ENCODE measurements at regions not wholly inside any gene's neighbourhood (a gene's known extent, or its start where the extent isn't known, plus 50 kb on each side); places are given as distances from the start of the nearest gene placed in this dataset.

DNA sequence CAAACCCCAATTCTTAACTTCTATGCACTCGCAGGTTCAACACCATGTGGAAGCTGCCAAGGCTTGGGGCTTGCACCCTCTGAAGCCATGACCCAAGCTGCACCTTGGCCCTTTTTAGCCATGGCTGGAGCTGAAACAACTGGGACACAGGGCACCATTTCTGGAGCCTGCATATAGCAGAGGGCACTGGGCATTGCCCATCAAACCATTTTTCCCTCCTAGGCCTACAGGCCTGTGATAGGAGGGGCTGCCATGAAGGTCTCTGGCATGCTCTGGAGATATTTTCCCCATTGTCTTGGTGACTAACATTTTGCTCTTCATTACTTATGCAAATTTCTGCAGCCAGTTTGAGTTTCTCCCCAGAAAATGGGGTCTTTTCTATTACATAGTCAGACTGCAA, 484.7 kb downstream of the EPHA7 start:
- DNase-seq = no peak

- DNase-seq = no peak
Observed at GRCh38 chr6:92930171-92930570, 489.2 kb downstream of the EPHA7 start.

DNA sequence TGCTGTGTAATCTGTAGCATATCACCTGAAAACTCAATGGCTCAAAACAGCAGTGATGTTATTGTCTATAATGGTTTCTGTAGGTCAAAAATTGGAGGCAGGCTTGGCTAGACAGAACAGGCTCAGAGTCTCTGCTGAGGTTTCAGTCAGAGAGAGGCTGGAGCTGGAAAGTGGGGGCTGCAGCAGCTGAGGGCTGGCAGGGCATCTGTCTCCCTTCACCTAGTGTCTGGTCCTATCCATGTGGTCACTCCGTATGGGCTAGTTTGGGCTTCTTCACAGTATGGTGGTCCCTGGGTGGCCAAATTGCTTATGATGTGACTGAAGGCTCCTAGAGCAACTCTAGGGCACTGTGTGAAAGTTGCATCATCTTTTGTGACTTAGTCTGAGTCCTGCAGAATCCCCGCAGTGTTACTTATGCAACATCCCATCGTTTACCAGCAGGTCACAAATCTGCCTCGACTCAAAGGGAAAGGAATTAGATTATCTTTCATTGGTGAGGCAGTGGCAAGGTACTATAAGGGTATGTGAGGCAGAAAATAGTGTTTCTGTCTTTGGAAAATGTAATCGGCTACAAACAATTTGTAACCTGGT, 497.0 kb downstream of the EPHA7 start:
- DNase-seq = no peak

- no peak for DNase-seq
Observed at GRCh38 chr6:92915466-92915865, 503.9 kb downstream of the EPHA7 start.

DNA sequence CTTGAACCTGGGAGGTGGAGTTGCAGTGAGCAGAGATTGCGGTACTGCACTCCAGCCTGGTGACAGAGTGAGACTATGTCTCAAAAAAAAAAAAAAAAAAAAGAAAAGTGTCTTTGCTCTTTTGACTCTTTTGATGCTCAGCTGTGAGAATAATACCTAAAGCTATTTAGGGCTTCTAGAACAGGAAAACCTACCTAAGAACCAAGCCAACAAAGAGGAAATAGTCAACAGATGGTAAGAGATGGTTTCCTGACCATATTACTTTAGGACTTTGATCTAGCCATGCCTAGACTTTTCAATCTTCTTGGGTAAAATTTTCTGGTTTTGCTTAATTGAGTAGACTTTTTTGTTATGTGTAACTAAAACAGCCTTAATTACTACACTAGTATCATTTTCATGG, 508.1 kb downstream of the EPHA7 start:
- no peak for DNase-seq

DNA sequence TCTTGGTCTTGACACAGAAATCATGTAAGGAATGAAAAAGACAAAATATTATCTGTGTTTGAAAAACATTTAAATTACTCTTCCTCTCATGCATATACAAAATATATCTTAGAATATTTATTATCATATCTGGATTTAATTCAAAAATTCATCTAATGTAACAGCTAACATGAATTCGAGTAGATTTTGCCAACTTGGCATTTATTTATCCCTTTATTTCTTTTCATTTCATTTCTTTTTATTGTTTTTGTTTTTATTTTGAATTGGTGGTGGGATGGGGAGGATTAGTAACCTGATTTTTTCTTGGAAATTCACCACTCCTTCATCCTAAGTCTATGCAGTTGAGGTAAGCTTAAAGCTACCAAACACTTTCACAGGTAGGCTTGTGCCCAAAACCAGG, 508.7 kb downstream of the EPHA7 start:
- DNase-seq = no peak

DNA sequence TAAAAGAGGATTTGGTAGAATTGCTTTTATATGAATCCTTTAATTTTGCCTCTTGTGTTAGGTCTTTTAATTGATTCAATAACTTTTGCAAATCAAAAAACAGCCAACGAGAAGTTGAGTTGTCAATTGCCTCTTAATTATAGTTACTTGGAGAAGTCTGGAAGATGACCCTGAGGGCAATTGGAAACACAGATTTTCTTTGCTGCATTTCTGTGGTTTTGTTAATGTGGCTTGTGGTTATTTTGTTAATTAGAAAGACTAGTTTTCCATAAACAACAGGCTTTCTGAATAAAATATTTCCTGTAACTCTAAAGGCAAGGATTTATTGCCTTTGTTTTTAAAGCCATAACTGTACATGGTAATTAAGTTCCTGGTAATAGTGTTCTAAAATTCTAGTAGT, 513.0 kb downstream of the EPHA7 start:
- DNase-seq = no peak

DNA sequence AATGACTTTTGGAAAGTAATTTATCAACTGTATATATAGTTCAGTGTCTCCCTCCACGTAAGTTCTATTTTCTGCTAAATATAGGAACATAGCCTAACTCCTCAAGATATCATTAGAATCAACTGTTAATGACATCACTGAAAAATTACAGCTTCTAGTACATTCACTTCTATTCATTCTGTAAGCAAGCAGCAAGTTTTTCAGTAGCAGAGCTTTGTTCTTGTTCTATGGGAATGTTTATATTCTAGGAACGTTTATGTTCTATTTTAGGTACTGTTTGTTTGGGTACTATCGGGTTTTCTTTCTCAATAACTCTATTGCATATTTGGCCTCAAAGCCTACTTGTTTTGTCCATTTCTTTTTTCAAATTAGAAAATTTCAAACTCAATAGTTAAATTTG, 525.6 kb downstream of the EPHA7 start:
- DNase-seq = no peak

DNA sequence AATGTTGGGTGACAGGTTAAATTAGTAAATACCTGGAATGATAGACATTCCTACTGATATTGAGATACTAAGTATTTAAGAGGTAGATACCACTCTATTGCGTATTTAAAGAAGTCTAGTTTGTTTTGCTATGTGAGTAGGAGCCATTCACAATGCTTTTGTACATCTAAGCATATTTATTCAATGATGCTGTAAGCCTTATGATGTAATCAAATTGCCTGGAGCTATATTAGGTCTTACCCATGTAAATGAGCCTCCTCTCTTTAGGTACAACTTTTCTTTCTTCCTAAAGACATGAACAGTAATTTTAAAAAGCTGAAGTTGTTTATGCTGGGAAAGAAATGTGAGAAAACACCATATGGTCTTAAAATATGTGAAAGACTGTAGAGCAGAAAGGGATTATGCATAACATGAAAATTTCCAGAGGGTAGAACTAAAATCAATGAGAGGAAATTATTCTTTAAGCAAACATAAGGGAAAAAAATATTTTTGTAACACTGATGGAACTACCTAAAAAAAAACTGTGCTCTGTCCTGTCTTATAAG, 526.7 kb downstream of the EPHA7 start:
- DNase-seq = peak; percentile 1

DNA sequence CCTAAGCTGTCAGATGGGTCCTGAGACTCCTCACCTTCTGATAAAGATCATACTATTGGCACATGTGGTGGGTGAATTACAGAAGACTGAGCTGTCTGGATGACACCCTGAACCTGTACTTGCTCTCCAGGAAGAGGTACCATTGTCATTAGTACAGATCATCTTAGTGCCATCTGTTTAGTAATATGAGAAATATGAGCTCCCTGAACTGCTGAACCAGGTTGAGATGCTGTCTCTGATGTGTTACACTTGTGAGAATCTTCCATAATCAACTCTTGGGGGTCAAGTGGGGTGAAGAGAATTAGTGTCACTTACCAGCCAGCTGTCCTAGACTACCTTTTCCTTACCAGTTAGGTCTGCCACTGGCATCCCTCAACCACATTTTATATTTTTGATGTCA, 531.0 kb downstream of the EPHA7 start:
- DNase-seq = no peak

DNA sequence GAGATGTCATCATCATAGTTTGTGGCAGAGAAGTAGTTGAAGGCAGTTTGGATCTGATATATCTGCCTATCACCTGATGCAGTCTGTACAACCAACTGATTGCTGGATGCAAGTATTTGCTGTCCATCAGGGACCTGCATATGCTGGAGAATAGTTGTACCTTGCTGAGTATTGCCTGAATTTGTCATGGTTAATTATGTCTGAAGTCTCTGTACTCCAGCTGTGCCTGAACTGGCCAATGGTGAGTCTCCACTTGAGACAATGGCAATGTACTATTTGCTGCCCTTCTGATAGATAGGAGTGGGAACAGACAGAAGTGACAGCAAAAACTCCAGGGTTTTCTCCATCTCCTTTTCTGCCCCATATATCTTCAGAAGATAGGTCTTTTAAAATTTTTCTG, 531.5 kb downstream of the EPHA7 start:
- DNase-seq = no peak

DNA sequence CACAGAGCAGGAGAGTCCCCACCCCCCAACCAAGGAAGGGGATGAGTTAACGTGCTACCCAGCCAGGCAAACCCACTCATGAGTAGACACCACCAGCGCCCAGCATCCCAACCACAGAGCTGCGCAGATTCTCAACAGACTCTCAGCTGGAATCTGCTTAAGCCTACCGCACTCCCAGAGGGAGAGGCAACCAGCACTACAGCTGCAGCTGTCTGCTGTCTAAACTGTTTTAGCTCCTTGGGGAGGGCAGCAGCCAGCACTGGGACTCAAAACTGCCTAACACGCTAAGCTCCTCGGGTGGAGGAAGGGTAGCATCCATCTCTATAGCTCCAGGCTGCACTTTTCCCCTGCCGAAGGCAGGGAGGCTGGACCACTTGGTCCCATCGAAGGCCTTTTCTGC, 539.8 kb downstream of the EPHA7 start:
- DNase-seq = no peak

DNA sequence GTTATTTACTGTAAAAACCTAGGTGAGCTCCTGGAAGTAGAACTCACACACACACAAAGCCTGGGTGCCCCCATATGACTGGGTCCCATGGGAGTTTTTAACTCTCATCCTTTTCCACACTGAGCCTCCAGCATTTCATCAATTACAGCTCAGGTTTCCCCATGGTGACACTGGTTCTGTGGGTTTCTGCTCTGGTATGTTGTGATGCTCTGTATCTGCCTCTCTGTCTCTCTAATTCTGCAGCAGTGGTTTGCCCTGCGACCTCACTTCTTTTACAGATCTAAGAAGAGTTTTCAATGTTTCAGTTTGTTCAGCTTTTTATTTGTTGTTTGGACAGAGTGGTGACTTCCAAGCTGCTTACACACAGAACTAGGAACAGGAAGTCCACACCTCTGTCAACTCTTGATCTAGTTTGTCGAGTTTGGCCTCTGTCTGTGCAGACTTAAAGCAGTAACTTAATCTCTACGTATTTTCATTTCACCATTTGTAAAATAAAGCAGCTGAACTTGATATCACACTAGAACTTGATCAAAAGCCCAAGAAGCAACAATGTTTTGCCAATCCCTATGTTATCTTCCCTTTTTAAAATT, 554.3 kb downstream of the EPHA7 start:
- DNase-seq = no peak

GRCh38 chr6:92849636-92850035, 569.7 kb downstream of the EPHA7 start:
- no peak for DNase-seq

- DNase-seq = no peak
Observed at GRCh38 chr6:92848901-92849300, 570.5 kb downstream of the EPHA7 start.

- no peak for DNase-seq
Observed at GRCh38 chr6:92848459-92848858, 570.9 kb downstream of the EPHA7 start.

DNA sequence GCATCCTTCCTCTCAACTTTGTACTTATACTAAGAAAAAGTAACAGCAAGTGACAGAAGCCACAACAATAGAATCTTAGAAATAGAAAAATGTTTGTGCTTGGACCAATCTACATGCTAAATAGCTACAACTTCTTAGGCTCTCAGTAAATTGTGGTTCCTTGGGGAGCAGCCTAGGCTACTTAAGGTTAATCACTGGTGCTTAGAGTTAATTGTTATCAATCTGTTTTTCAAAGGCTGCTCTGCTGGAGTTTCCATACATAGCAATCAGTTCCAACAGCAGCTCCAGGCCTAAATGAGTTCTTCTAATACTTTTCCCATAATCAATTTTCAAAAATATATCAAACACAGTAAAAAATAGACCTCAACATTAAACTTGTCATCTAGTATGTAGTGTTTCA, 571.4 kb downstream of the EPHA7 start:
- DNase-seq = no peak

DNA sequence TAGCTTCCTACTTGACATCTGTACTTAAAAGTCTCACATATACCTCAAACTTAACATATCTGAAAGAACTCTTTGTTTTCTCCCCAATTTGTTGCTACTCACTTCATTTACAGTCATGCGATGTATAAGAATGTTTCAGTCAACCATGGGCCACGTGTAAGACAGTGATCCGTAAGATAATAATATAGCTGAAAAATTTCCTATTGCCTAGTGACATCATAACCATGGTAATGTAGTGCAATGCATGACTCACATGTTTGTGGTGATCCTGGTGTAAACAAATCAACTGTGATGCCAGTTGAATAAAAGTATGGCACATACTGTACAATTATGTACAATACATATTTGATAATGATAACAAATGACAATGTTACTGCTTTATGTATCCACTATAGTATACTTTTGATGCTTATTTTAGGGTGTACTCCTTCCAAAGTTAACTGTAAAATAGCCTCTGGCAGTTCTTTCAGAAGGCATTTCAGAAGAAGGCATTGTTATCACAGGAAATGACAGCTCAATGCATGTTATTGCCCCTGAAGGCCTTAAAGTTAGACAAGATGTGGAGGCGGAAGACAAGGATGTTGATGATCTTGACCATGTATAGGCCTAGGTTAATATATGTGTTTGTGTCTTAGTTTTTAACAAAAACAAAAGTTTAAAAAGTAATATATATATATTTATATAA, 579.0 kb downstream of the EPHA7 start:
- DNase-seq = no peak

- DNase-seq = no peak
Observed at GRCh38 chr6:92828788-92829187, 590.6 kb downstream of the EPHA7 start.

DNA sequence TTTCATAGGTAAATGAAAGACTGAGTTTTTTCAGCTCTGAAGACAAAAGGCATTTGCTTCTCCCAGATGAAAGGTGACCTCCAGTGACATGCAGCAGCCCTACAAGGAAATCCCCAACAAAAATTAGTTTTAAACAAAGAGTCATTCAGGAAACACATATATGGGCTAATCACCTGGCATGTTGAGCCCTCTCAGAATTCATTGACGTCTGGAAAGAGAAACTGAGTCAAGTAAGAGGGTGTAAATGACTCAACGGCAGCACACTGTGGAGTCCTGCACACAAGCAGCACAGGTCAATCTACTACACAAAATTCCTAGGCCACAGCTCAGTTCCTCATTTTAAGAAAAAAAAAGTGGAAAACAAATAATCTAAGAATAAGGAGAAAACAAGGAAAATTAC, 592.3 kb downstream of the EPHA7 start:
- peak; percentile 5 for DNase-seq

- DNase-seq = peak; percentile 2
Observed at GRCh38 chr6:92826633-92827032, 592.7 kb downstream of the EPHA7 start.

DNA sequence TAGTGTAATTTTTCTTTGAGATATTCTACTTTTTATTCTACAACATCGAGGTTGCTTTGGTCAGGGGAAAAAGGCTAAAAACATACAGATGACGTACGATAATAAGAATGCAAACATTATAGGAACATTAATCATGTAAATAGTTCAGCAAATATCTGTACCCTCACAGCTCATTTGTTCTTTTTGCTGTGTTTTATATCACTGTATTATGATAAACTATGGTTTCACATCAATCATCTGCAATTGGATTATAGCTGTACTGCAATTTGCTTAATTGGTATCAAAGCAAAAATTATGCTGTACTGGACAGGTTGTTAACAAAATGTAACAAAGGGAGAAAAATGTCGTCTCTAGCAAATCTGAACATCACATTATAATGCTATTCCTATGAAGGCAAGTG, 597.1 kb downstream of the EPHA7 start:
- DNase-seq = no peak

DNA sequence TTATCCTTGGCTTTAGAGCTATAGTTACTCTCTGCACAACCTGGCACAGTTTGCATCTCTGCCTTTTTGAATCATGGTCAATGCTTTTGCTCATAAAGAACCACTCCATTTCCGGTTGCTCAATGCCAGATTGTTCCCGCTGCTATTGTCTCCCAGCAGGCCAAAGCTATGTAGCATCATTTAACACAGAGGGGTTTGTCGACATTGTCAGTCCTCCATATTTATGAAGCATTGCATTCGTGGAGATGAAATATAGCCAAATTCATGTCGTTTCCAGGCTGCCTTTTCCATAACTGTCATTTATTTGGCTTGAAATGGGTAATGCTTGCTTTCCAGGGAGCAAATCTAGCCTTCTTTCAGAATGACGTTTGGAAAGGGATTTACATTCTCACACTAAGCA, 598.8 kb downstream of the EPHA7 start:
- DNase-seq = no peak

GRCh38 chr6:92810913-92811312, 608.4 kb downstream of the EPHA7 start:
- DNase-seq = peak; percentile 46

DNA sequence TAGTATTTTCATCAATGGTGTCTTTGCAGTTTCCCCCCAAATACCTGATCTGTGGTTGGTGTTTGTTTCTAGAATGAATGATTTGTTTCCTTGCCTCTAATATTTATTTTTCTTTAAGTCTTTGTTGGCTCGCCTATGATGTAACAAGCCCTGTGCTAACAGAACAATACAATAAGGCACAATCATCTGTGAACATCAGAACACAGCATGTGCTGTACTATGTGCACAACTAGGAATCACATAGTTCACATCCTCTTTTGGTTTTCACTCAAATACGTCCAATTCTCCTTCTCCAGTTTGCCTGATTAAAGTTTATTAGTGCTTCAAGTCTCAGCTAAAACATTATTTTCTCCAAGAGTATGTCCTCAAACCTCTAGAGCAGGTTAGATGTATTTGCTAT, 613.1 kb downstream of the EPHA7 start:
- no peak for DNase-seq
